ENCODE measurements at regions not wholly inside any gene's neighbourhood (a gene's known extent, or its start where the extent isn't known, plus 50 kb on each side); places are given as distances from the start of the nearest gene placed in this dataset.
A peak's percentile ranks its signal among the peaks of the same experiment; 100 is the strongest.

GRCh38 chr7:112692333-112692732 lies 97.9 kb downstream of the TMEM168 start:
- WGBS (ENCODE audit: low lambda C conversion rate), result 0% methylated on average over 2 of the region's 2 CpGs
- POLR2A ChIA-PET, result no interaction called here
- H3K27ac ChIP-seq (ENCODE audit: extremely low read length, insufficient read depth, low read length), result no peak overlapping the region
- no peaks in the 10 kb centered on the region for H3K9me3 ChIP-seq (ENCODE audit: low read length)
- H3K4me3 ChIP-seq (replicated peaks in 1 of 3; ENCODE audit: insufficient read depth in 1 of 3, low read depth in 2 of 3, low read length in 3 of 3), result no peak overlapping the region
- no peaks in the 10 kb centered on the region for H3K4me1 ChIP-seq (ENCODE audit: insufficient read depth, low read length)
- CTCF ChIA-PET (ENCODE audit: low intra/inter-chr PET ratio, low total read pairs), result no interaction called here
- intact Hi-C loops (cut with micrococcal nuclease; ENCODE audit: unreplicated experiment) (no loop called here), in situ Hi-C loops (cut with HindIII; ENCODE audit: extremely low pct_ligation_motif_present, low pct_unique_long_range_greater_than_20kb) (no loop called here)
- no peak overlapping the region for H3K4me2 ChIP-seq (ENCODE audit: low read depth, low read length)
- peaks cover 0 to 3% of the 10 kb centered on the region in 2 experiments; a peak in 1 of 5 replicates for H3K27me3 ChIP-seq (ENCODE audit: control insufficient read depth in 1 of 2, insufficient read depth in 2 of 2, low read length in 2 of 2)
- no peaks in the 10 kb centered on the region for H4K20me1 ChIP-seq (ENCODE audit: insufficient read depth, low read length)
- no TSS peak for BruUV-seq (replicated peaks)
- no peaks in the 10 kb centered on the region for H3K79me2 ChIP-seq (ENCODE audit: insufficient read depth, low read length)
- no peak overlapping the region for H3K9ac ChIP-seq (ENCODE audit: insufficient read depth, low read depth, low read length)
- DNase-seq (ENCODE audit: low spot score) (no peak), ATAC-seq (peak; percentile 73), FAIRE-seq (no peak)
- H2AFZ ChIP-seq (ENCODE audit: low read length), result no peak overlapping the region
- H3K36me3 ChIP-seq (replicated peaks in 1 of 2; ENCODE audit: control insufficient read depth in 1 of 2, insufficient read depth in 2 of 2, low read length in 2 of 2), result no peaks in the 10 kb centered on the region
- TF ChIP-seq, protein P1, sequence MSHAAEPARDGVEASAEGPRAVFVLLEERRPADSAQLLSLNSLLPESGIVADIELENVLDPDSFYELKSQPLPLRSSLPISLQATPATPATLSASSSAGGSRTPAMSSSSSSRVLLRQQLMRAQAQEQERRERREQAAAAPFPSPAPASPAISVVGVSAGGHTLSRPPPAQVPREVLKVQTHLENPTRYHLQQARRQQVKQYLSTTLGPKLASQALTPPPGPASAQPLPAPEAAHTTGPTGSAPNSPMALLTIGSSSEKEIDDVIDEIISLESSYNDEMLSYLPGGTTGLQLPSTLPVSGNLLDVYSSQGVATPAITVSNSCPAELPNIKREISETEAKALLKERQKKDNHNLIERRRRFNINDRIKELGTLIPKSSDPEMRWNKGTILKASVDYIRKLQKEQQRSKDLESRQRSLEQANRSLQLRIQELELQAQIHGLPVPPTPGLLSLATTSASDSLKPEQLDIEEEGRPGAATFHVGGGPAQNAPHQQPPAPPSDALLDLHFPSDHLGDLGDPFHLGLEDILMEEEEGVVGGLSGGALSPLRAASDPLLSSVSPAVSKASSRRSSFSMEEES (CRISPR knock-in tag; IDR thresholded peaks at IDR 0.05), result no peak
- TF ChIP-seq NR2F2 (IDR thresholded peaks at IDR 0.05; ENCODE audit: borderline replicate concordance, low read depth) (peak; percentile 84), E2F2 (CRISPR knock-in tag; IDR thresholded peaks at IDR 0.05; ENCODE audit: borderline replicate concordance) (no peak), GABPA (IDR thresholded peaks at IDR 0.05; ENCODE audit: low read depth, low read length) (no peak), GABPA (CRISPR knock-in tag; IDR thresholded peaks at IDR 0.05; ENCODE audit: low read depth) (no peak), ZNF609 (CRISPR knock-in tag; IDR thresholded peaks at IDR 0.05; ENCODE audit: borderline replicate concordance) (peak; percentile 52; the same call in 1 of the 2 replicates), ZNF749 (CRISPR knock-in tag; IDR thresholded peaks at IDR 0.05; ENCODE audit: borderline replicate concordance) (no peak), PTBP1 (IDR thresholded peaks at IDR 0.05; ENCODE audit: low read depth, low read length, poor library complexity, severe bottlenecking) (no peak), TOE1 (CRISPR knock-in tag; IDR thresholded peaks at IDR 0.05) (no peak), ZNF713 (CRISPR knock-in tag; IDR thresholded peaks at IDR 0.05) (no peak), REPIN1 (CRISPR knock-in tag; IDR thresholded peaks at IDR 0.05; ENCODE audit: borderline replicate concordance, low read depth) (no peak), MAFF (IDR thresholded peaks at IDR 0.05; ENCODE audit: low read depth, low read length) (no peak), FOXA3 (CRISPR knock-in tag; IDR thresholded peaks at IDR 0.05) (peak; percentile 22; the same call in 1 of the 2 replicates), SATB2 (CRISPR knock-in tag; IDR thresholded peaks at IDR 0.05) (no peak), NR2F1 (CRISPR knock-in tag; IDR thresholded peaks at IDR 0.05) (peak in 1 of 2 experiments; percentile 77; a peak in 2 of 4 replicates), NR2F6 (IDR thresholded peaks at IDR 0.05) (peak; percentile 63), NR2F6 (CRISPR knock-in tag; IDR thresholded peaks at IDR 0.05) (no peak), ZNF558 (CRISPR knock-in tag; IDR thresholded peaks at IDR 0.05; ENCODE audit: borderline replicate concordance) (no peak), ZBTB20 (CRISPR knock-in tag; IDR thresholded peaks at IDR 0.05; ENCODE audit: borderline replicate concordance, low read depth) (no peak)
- TF ChIP-seq, protein P2, sequence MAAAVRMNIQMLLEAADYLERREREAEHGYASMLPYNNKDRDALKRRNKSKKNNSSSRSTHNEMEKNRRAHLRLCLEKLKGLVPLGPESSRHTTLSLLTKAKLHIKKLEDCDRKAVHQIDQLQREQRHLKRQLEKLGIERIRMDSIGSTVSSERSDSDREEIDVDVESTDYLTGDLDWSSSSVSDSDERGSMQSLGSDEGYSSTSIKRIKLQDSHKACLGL (CRISPR knock-in tag; IDR thresholded peaks at IDR 0.05), result no peak

Measured in HepG2 (cell line).